Neural progenitor cell (in vitro differentiated cells): ENCODE measurements at regions not wholly inside any gene's neighbourhood (a gene's known extent, or its start where the extent isn't known, plus 50 kb on each side); places are given as distances from the start of the nearest gene placed in this dataset.

Experiments used
- DNase-seq: peaks from one replicate; pipeline ENCODE4 v3.0.0-alpha.2; 2016; ENCODE audit warnings: low spot score
- H2AFZ ChIP-seq: fragments of 200-600 bp; sonication (generic); replicated peaks from 2 replicates; pipeline ENCODE4 v1.6.1; 2016; ENCODE audit warnings: antibody characterized with exemption
- H3F3A ChIP-seq: fragments of 200-600 bp; sonication (generic); 2 replicates; pipeline ENCODE4 v1.6.1; 2016; ENCODE audit warnings: antibody characterized with exemption, low read depth
- H3K27ac ChIP-seq: fragments of 200-600 bp; sonication (generic); 2 replicates; pipeline ENCODE4 v1.5.1; 2016; ENCODE audit warnings: mild to moderate bottlenecking
- H3K27me3 ChIP-seq: fragments of 200-600 bp; sonication (generic); 2 replicates; pipeline ENCODE4 v1.6.1; 2016; ENCODE audit warnings: mild to moderate bottlenecking, moderate library complexity
- H3K36me3 ChIP-seq: fragments of 200-600 bp; sonication (generic); 2 replicates; pipeline ENCODE4 v1.5.1; 2016
- H3K4me1 ChIP-seq: fragments of 200-600 bp; sonication (generic); 2 replicates; pipeline ENCODE4 v1.6.1; 2016; ENCODE audit warnings: mixed run types
- H3K4me2 ChIP-seq: fragments of 200-600 bp; sonication (generic); 2 replicates; pipeline ENCODE4 v1.6.1; 2016
- H3K4me3 ChIP-seq: fragments of 200-600 bp; sonication (generic); 2 replicates; pipeline ENCODE4 v1.5.1; 2016
- H3K79me2 ChIP-seq: fragments of 200-600 bp; sonication (generic); 2 replicates; pipeline ENCODE4 v1.6.1; 2016; ENCODE audit warnings: low read depth
- H3K9ac ChIP-seq: fragments of 200-600 bp; sonication (generic); 2 replicates; pipeline ENCODE4 v1.6.1; 2016
- H3K9me3 ChIP-seq: fragments of 200-600 bp; sonication (generic); 2 replicates; pipeline ENCODE4 v1.5.1; 2016; ENCODE audit warnings: low read depth
- H4K20me1 ChIP-seq: fragments of 200-600 bp; sonication (generic); 2 replicates; pipeline ENCODE4 v1.6.1; 2016; ENCODE audit warnings: low read depth
- H3K27ac Mint-ChIP-seq: 3 replicates; pipeline ENCODE4 v1.8.0; 2021; ENCODE audit warnings: mixed read lengths
- H3K27me3 Mint-ChIP-seq: 2 replicates; pipeline ENCODE4 v1.8.0; 2022; ENCODE audit warnings: low read depth, mild to moderate bottlenecking, inconsistent platforms, moderate library complexity, mixed read lengths; ENCODE audit not compliant: insufficient read depth
- H3K36me3 Mint-ChIP-seq: 3 replicates; pipeline ENCODE4 v1.8.0; 2021; ENCODE audit warnings: mixed read lengths
- H3K4me1 Mint-ChIP-seq: 3 replicates; pipeline ENCODE4 v1.8.0; 2021; ENCODE audit warnings: mixed read lengths
- H3K4me3 Mint-ChIP-seq: 3 replicates; pipeline ENCODE4 v1.8.0; 2021; ENCODE audit warnings: mild to moderate bottlenecking, moderate library complexity, mixed read lengths
- H3K9me3 Mint-ChIP-seq: 3 replicates; pipeline ENCODE4 v1.8.0; 2020; ENCODE audit warnings: mixed read lengths
- CTCF ChIP-seq: fragments of 200-600 bp; sonication (generic); IDR thresholded peaks from 2 replicates; pipeline ENCODE4 v1.5.1; 2017; ENCODE audit warnings: antibody characterized with exemption, mild to moderate bottlenecking
- EZH2 ChIP-seq: fragments of 200-600 bp; sonication (generic); IDR thresholded peaks from 2 replicates; pipeline ENCODE4 v1.6.1; 2017; ENCODE audit warnings: antibody characterized with exemption, mild to moderate bottlenecking, moderate library complexity
- EZH2phosphoT487 ChIP-seq: fragments of 200-600 bp; sonication (generic); IDR thresholded peaks from 2 replicates; pipeline ENCODE4 v1.6.1; 2017; ENCODE audit warnings: antibody characterized with exemption

- no peaks in the 10 kb centered on the region for H3F3A ChIP-seq
- no peaks in the 10 kb centered on the region for H3K9me3 ChIP-seq
- H3K79me2 ChIP-seq: no peaks in the 10 kb centered on the region
- Mint-ChIP-seq H3K4me3 (no peak overlapping the region), H3K9me3 (no peaks in the 10 kb centered on the region), H3K27ac (no peak overlapping the region), H3K4me1 (peaks cover 17% of the 10 kb centered on the region), H3K36me3 (no peaks in the 10 kb centered on the region), H3K27me3 (peaks cover 2% of the 10 kb centered on the region)
- H3K36me3 ChIP-seq: no peaks in the 10 kb centered on the region
- no peak overlapping the region for H3K4me2 ChIP-seq
- H3K4me1 ChIP-seq: no peaks in the 10 kb centered on the region
- no peak overlapping the region for H3K9ac ChIP-seq
- no peak for DNase-seq
- TF ChIP-seq CTCF (no peak), EZH2 (no peak), EZH2phosphoT487 (no peak)
- no peak overlapping the region for H2AFZ ChIP-seq
- H3K27me3 ChIP-seq: no peaks in the 10 kb centered on the region
- H4K20me1 ChIP-seq: no peaks in the 10 kb centered on the region
- H3K4me3 ChIP-seq: no peak overlapping the region
- H3K27ac ChIP-seq: no peak overlapping the region
Observed at GRCh38 chr7:68272507-68272906, 1275.9 kb downstream of the TYW1 start.

- Mint-ChIP-seq H3K4me3 (no peak overlapping the region), H3K4me1 (peaks cover 17% of the 10 kb centered on the region), H3K27ac (no peak overlapping the region), H3K27me3 (no peaks in the 10 kb centered on the region), H3K36me3 (no peaks in the 10 kb centered on the region), H3K9me3 (no peaks in the 10 kb centered on the region)
- no peaks in the 10 kb centered on the region for H3K27me3 ChIP-seq
- H3K79me2 ChIP-seq: no peaks in the 10 kb centered on the region
- no peaks in the 10 kb centered on the region for H4K20me1 ChIP-seq
- TF ChIP-seq CTCF (no peak), EZH2phosphoT487 (no peak), EZH2 (no peak)
- H3K4me3 ChIP-seq: no peak overlapping the region
- no peak overlapping the region for H3K9ac ChIP-seq
- H3K9me3 ChIP-seq: no peaks in the 10 kb centered on the region
- H3K4me1 ChIP-seq: no peaks in the 10 kb centered on the region
- H2AFZ ChIP-seq: no peak overlapping the region
- no peaks in the 10 kb centered on the region for H3K36me3 ChIP-seq
- DNase-seq: no peak
- no peaks in the 10 kb centered on the region for H3F3A ChIP-seq
- no peak overlapping the region for H3K27ac ChIP-seq
- H3K4me2 ChIP-seq: no peak overlapping the region
Observed at GRCh38 chr7:68276725-68277124, 1280.1 kb downstream of the TYW1 start.

- Histone ChIP-seq H3K4me1 (no peaks in the 10 kb centered on the region), H3K27me3 (no peaks in the 10 kb centered on the region), H2AFZ (no peak overlapping the region), H3F3A (no peaks in the 10 kb centered on the region), H3K79me2 (no peaks in the 10 kb centered on the region), H3K9me3 (no peaks in the 10 kb centered on the region), H3K4me3 (no peak overlapping the region), H3K27ac (no peak overlapping the region), H3K4me2 (no peak overlapping the region), H3K36me3 (no peaks in the 10 kb centered on the region), H3K9ac (no peak overlapping the region), H4K20me1 (no peaks in the 10 kb centered on the region)
- peaks cover 12% of the 10 kb centered on the region for H3K4me1 Mint-ChIP-seq
- no peaks in the 10 kb centered on the region for H3K9me3 Mint-ChIP-seq
- no peaks in the 10 kb centered on the region for H3K36me3 Mint-ChIP-seq
- no peak overlapping the region for H3K4me3 Mint-ChIP-seq
- TF ChIP-seq EZH2 (no peak), EZH2phosphoT487 (no peak), CTCF (no peak)
- no peak for DNase-seq
- H3K27me3 Mint-ChIP-seq: no peaks in the 10 kb centered on the region
- no peak overlapping the region for H3K27ac Mint-ChIP-seq
Observed at GRCh38 chr7:68279827-68280400, 1283.3 kb downstream of the TYW1 start.
